LNCaP clone FGC (cell line): ENCODE measurements at regions not wholly inside any gene's neighbourhood (a gene's known extent, or its start where the extent isn't known, plus 50 kb on each side); places are given as distances from the start of the nearest gene placed in this dataset.
"Not testable (repeated sequence)": the region's sequence is repeated elsewhere in the genome, so short reads cannot be mapped to it uniquely, and the experiment has no call there.

Experiments
- DNase-seq: peaks from one replicate; pipeline ENCODE4 v3.0.0-alpha.2; 2011; ENCODE audit warnings: low read depth
- H3K4me3 ChIP-seq: 2 replicates; pipeline ENCODE4 v1.5.1; 2011; ENCODE audit warnings: mild to moderate bottlenecking, low read depth, low read length, control low read depth
- CTCF ChIP-seq: IDR thresholded peaks from 2 replicates; pipeline ENCODE4 v1.5.1; 2012; ENCODE audit warnings: mild to moderate bottlenecking; ENCODE audit not compliant: control insufficient read depth, insufficient read depth; ENCODE audit errors: extremely low read depth

GRCh38 chr13:44732503-44733098, 156.5 kb upstream of the TSC22D1 start:
- DNase-seq, result no peak
- no peak overlapping the region for H3K4me3 ChIP-seq

GRCh38 chr13:44730851-44731250, 154.7 kb upstream of the TSC22D1 start:
- H3K4me3 ChIP-seq, result no peak overlapping the region
- no peak for TF ChIP-seq CTCF
- DNase-seq, result no peak

More at GRCh38 chr13:44732503-44733098, 156.5 kb upstream of the TSC22D1 start:
- no peak for TF ChIP-seq CTCF

DNA sequence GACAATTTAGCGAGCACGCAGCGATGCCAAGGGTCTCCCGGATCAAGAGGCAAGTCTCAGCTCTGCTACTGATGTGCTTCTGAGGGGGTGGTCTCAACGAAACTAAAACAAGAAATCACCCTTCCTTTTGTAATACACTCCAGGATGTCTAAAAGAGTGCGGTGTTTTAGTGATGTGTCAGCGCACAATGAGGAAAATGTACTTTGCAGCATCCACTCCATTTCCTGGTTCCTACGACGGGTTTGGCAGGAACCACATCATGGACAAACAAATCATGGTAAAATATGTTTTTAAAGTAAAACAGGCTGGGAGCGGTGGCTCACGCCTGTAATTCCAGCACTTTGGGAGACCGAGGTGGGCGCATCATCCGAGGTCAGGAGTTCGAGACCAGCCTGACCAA, 154.0 kb upstream of the TSC22D1 start:
- TF ChIP-seq CTCF, result no peak
- H3K4me3 ChIP-seq, result no peak overlapping the region
- no peak for DNase-seq

DNA sequence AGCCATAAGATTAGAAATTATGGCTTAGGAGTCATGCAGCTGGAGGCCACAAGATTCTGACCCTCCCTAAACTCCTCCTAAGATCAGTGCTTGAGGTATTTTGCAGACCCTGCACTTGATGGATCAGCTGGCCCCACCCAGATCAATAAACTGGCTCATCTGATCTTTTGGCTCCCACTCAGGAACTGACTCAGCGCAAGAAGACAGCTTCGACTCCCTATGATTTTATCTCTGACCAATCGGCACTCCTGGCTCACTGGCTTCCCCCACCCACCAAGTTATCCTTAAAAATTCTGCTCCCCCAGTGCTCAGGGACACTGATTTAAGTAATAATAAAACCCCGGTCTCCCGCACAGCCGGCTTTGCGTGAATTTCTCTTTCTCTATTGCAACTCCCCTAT, 151.5 kb upstream of the TSC22D1 start:
- DNase-seq, H3K4me3 ChIP-seq: not testable (repeated sequence)

- DNase-seq, result no peak
- no peak overlapping the region for H3K4me3 ChIP-seq
- no peak for TF ChIP-seq CTCF
Observed at GRCh38 chr13:44726778-44727177, 150.6 kb upstream of the TSC22D1 start.

- no peak overlapping the region for H3K4me3 ChIP-seq
- no peak for TF ChIP-seq CTCF
- DNase-seq, result no peak
Observed at GRCh38 chr13:44726214-44726613, 150.1 kb upstream of the TSC22D1 start.

DNA sequence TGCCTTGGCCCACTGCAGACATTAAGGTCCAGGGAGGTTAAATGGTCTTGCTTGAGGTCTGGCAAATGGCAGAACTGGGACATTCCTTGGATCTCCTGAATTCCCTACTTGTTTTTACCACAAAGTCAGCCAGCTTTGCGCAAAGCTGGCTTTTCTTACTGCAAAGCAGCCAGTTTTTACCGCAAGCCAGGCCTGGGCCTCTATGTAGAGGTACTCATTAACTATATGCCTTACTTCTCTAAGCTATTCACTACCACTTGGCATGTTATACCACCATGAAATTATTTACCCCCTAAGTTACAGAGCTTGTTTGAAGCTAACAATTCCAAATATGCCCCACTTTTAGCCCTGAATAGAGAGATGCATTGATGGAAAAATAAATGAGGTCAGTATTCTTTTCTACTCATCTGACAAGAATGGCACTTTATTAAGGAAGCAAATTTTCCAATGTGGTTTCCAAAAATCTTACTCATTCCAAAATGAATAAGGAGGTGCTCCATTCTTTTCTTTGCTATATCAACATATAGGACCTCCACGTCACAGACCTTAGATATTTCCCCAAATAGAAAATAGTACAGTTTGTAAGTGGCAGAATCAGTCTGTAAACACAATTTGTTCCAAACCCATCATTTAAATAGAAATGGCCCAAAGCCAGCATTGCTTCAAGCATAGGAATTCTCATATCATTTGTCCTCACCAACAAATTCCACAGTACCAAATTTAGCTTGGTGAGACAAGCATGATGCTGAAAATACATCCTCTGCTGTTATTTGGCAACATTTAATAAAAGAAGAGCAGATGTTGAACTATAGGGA, 143.9 kb upstream of the TSC22D1 start:
- no peak for TF ChIP-seq CTCF
- DNase-seq, result no peak
- H3K4me3 ChIP-seq, result no peak overlapping the region
